Glutamatergic neuron (in vitro differentiated cells): ENCODE measurements at regions not wholly inside any gene's neighbourhood (a gene's known extent, or its start where the extent isn't known, plus 50 kb on each side); places are given as distances from the start of the nearest gene placed in this dataset.
A peak's percentile ranks its signal among the peaks of the same experiment; 100 is the strongest.

Experiments
- DNase-seq: peaks from one replicate; pipeline ENCODE4 v3.0.0; 2022
- H3K27ac Mint-ChIP-seq: one replicate; pipeline ENCODE4 v1.8.0; 2020; ENCODE audit warnings: mild to moderate bottlenecking, mixed read lengths, inconsistent platforms; ENCODE audit not compliant: unreplicated experiment
- H3K27me3 Mint-ChIP-seq: one replicate; pipeline ENCODE4 v1.8.0; 2020; ENCODE audit warnings: mild to moderate bottlenecking, moderate library complexity, mixed read lengths, inconsistent platforms; ENCODE audit not compliant: unreplicated experiment
- H3K36me3 Mint-ChIP-seq: one replicate; pipeline ENCODE4 v1.8.0; 2020; ENCODE audit warnings: mild to moderate bottlenecking, mixed read lengths, inconsistent platforms; ENCODE audit not compliant: unreplicated experiment
- H3K4me1 Mint-ChIP-seq: one replicate; pipeline ENCODE4 v1.8.0; 2020; ENCODE audit warnings: mild to moderate bottlenecking, low read depth, mixed read lengths, inconsistent platforms; ENCODE audit not compliant: unreplicated experiment
- H3K4me3 Mint-ChIP-seq: one replicate; pipeline ENCODE4 v1.8.0; 2020; ENCODE audit warnings: mild to moderate bottlenecking, mixed read lengths, inconsistent platforms; ENCODE audit not compliant: unreplicated experiment
- H3K9me3 Mint-ChIP-seq: one replicate; pipeline ENCODE4 v1.8.0; 2020; ENCODE audit warnings: mild to moderate bottlenecking, moderate library complexity, mixed read lengths, inconsistent platforms; ENCODE audit not compliant: unreplicated experiment
- TF ChIP-seq, protein P1 (sequence below): fragments of 200-600 bp; sonication (generic); IDR thresholded peaks from one replicate; pipeline ENCODE4 v1.5.0; 2021; ENCODE audit not compliant: partially characterized antibody, unreplicated experiment

DNA sequence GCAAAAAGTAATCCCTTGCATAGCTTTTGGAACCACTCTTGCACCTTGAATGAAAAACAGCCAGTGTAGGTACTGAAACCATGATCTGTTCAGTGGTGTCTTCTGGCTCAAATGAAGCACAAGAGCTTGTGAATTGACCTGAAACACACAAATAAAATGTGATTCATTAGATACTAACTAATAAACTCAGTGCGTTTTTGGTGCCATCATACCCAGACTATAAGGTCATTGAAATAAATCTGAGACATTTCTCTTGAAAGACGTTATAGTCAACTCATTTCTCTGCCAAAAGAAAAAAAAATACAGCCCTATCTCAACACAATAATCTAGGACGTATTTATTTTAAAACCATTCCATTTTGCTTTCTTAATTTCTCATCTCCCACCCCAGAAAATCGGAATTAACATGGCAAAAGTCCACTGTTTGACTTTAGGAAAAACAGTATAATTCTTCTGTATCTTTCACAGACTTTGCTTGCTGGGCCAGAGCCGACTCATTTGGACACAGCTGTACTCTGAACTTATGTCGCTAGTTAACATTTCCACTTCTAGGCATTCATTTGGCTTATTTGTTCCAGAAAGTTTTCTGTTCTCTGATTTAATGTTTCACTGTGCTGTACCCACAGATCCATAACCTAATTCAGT is 284.9 kb upstream of the TBL1XR1 start:
- Mint-ChIP-seq H3K27me3 (peaks cover 3% of the 10 kb centered on the region), H3K36me3 (peaks cover 13% of the 10 kb centered on the region), H3K27ac (no peak overlapping the region), H3K4me1 (no peaks in the 10 kb centered on the region), H3K4me3 (no peak overlapping the region), H3K9me3 (no peaks in the 10 kb centered on the region)
- DNase-seq = no peak
- TF ChIP-seq, protein P1, sequence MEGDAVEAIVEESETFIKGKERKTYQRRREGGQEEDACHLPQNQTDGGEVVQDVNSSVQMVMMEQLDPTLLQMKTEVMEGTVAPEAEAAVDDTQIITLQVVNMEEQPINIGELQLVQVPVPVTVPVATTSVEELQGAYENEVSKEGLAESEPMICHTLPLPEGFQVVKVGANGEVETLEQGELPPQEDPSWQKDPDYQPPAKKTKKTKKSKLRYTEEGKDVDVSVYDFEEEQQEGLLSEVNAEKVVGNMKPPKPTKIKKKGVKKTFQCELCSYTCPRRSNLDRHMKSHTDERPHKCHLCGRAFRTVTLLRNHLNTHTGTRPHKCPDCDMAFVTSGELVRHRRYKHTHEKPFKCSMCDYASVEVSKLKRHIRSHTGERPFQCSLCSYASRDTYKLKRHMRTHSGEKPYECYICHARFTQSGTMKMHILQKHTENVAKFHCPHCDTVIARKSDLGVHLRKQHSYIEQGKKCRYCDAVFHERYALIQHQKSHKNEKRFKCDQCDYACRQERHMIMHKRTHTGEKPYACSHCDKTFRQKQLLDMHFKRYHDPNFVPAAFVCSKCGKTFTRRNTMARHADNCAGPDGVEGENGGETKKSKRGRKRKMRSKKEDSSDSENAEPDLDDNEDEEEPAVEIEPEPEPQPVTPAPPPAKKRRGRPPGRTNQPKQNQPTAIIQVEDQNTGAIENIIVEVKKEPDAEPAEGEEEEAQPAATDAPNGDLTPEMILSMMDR = no peak

DNA sequence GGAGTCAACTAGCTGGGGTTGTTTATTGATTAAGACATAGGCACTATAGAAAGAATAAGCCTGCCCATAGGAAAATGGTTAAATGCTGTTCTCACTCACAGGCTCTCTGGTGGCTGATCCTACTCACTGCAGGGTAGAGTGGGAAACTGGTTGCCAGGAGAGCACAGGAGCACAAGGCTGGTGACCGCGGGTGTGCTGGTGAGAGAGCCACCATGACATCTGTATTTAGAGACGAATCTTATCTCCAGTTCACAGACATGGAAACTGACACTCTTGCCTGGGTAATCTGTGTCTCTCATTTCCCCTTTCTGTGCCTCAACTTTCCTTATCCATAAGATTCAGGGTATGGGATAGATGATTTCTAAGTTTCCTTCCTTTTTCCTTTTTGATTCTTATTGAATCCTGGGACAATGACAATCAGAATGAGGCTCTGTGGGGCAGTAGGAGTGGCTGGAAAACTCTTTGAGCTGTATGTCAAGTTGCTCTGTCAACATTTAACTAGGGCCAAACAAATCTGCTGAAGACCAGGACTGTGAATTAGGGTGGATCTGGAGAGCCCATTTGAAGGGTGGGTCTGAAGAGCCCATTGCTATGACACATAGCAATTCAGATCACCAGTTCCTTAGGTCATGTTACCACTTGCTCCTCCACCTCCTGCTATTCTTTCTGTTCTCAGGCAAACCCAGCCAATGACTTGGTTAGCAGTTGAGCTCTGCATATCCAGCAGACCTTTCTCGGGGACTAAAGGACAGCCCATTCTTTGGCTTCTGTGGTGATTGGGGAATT is 286.1 kb upstream of the TBL1XR1 start:
- Mint-ChIP-seq H3K27me3 (peaks cover 3% of the 10 kb centered on the region), H3K27ac (no peak overlapping the region), H3K9me3 (no peaks in the 10 kb centered on the region), H3K36me3 (peaks cover 13% of the 10 kb centered on the region), H3K4me3 (no peak overlapping the region), H3K4me1 (no peaks in the 10 kb centered on the region)
- no peak for DNase-seq
- TF ChIP-seq, protein P1 = peak; percentile 28

DNA sequence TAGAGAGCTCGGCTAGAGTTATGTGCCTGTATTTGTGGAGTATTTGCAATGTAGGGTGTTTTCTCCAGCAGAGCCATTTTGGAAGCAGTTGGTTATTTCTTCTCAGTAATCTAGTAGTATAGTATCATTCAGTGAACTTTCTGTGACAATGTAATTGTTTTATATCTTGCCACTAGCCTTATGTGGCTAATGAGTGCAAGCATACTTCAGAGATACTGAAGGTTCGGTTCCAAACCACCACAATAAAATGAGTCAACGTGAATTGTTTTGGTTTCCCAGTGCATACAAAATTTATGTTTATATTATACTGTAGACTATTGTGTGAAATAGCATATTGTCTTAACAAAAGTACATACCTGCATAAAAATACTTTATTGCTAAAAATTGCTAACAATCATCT is 286.9 kb upstream of the TBL1XR1 start:
- Mint-ChIP-seq H3K27me3 (peaks cover 3% of the 10 kb centered on the region), H3K9me3 (no peaks in the 10 kb centered on the region), H3K4me1 (no peaks in the 10 kb centered on the region), H3K4me3 (no peak overlapping the region), H3K36me3 (peaks cover 13% of the 10 kb centered on the region), H3K27ac (no peak overlapping the region)
- no peak for DNase-seq
- TF ChIP-seq, protein P1 = no peak

DNA sequence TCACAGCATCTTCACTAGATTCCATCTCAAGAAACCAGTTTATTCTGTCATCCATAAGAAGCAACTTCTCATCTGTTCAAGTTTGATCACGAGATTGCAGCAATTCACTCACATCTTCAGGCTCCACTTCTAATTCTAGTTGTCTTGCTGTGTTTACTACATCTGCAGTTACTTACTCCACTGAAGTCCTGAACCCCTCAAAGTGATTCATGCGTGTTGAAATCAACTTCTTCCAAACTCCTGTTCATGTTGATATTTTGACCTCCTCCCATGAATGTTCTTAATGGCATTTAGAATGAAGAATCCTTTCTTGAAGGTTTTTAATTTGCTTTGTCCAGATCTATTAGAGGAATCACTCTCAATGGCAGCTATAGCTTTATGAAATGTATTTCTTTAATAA is 287.6 kb upstream of the TBL1XR1 start:
- H3K4me1 Mint-ChIP-seq = no peaks in the 10 kb centered on the region
- peaks cover 3% of the 10 kb centered on the region for H3K27me3 Mint-ChIP-seq
- no peak for DNase-seq
- H3K36me3 Mint-ChIP-seq = peaks cover 13% of the 10 kb centered on the region
- H3K9me3 Mint-ChIP-seq = no peaks in the 10 kb centered on the region
- no peak overlapping the region for H3K27ac Mint-ChIP-seq
- TF ChIP-seq, protein P1 = no peak
- H3K4me3 Mint-ChIP-seq = no peak overlapping the region

DNA sequence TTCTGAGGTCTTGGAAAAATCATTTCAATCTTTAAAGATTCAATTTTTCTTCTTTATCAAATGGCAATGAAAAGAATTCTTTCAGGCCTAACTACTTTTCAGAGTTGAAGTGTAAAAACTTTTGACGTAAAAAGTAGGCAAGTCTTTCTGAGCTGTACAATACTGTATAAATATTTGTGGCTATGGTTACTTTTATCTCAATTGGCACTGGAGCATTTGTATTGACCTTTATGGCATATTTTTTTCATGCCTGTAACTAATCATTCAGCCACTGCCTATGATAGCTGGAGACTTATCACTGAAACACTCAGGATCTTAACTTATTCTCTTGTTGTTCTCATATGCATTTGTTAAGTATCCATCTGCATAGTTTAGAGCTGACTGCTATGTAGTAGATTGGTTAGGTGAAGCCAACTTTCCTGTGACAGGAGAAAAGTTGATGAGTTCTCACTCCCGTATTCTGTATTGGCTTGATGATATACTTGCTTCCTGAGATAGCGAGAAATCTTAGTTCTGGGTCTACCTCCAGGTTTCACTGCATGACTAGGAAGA is 290.4 kb upstream of the TBL1XR1 start:
- Mint-ChIP-seq H3K9me3 (peaks cover 5% of the 10 kb centered on the region), H3K27me3 (peaks cover 3% of the 10 kb centered on the region), H3K4me3 (no peak overlapping the region), H3K27ac (no peak overlapping the region), H3K4me1 (peaks cover 12% of the 10 kb centered on the region), H3K36me3 (peaks cover 13% of the 10 kb centered on the region)
- TF ChIP-seq, protein P1 = no peak
- DNase-seq = no peak
